ENCODE measurements at regions not wholly inside any gene's neighbourhood (a gene's known extent, or its start where the extent isn't known, plus 50 kb on each side); places are given as distances from the start of the nearest gene placed in this dataset.

DNA sequence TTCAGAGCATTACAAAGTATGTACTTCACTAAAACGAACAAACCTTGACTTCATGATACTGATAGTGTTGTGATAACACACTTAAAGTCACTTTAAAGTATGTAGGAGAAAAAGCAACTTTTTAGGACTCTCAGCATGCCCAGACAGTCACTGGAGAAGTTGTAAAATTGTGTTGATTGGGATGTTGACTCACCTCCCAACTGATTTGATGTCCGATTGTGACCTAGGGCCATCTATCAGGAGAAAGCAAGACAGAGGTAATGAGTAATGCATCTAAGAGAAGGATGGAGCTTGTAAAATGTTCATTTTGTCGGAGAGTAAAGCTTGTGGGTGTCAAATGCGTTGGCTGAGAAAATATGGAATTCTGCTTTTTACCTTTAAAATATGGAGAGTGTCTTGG lies 135.4 kb upstream of the SEMA3D start:
- Histone ChIP-seq H3K36me3 (ENCODE audit: low read depth) (no peaks in the 10 kb centered on the region), H3K9me3 (no peaks in the 10 kb centered on the region), H3K4me3 (no peak overlapping the region), H3K4me1 (ENCODE audit: low read depth) (no peaks in the 10 kb centered on the region)
- intact Hi-C loops (cut with DNase I, micrococcal nuclease): no loop called here
- DNase-seq (no peak), ATAC-seq (no peak)
- TF ChIP-seq, protein P1, sequence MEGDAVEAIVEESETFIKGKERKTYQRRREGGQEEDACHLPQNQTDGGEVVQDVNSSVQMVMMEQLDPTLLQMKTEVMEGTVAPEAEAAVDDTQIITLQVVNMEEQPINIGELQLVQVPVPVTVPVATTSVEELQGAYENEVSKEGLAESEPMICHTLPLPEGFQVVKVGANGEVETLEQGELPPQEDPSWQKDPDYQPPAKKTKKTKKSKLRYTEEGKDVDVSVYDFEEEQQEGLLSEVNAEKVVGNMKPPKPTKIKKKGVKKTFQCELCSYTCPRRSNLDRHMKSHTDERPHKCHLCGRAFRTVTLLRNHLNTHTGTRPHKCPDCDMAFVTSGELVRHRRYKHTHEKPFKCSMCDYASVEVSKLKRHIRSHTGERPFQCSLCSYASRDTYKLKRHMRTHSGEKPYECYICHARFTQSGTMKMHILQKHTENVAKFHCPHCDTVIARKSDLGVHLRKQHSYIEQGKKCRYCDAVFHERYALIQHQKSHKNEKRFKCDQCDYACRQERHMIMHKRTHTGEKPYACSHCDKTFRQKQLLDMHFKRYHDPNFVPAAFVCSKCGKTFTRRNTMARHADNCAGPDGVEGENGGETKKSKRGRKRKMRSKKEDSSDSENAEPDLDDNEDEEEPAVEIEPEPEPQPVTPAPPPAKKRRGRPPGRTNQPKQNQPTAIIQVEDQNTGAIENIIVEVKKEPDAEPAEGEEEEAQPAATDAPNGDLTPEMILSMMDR (IDR thresholded peaks at IDR 0.05): no peak

GRCh38 chr7:85320699-85321476 lies 134.0 kb upstream of the SEMA3D start:
- Histone ChIP-seq H3K36me3 (ENCODE audit: low read depth) (no peaks in the 10 kb centered on the region), H3K4me1 (ENCODE audit: low read depth) (no peaks in the 10 kb centered on the region), H3K9me3 (no peaks in the 10 kb centered on the region), H3K4me3 (no peak overlapping the region)
- no peak for ATAC-seq
- TF ChIP-seq, protein P1 (IDR thresholded peaks at IDR 0.05): no peak
- no peak for DNase-seq
- intact Hi-C loops (cut with DNase I, micrococcal nuclease): no loop called here

GRCh38 chr7:85316489-85316888 lies 129.6 kb upstream of the SEMA3D start:
- DNase-seq: no peak
- TF ChIP-seq, protein P1 (IDR thresholded peaks at IDR 0.05): no peak
- H3K9me3 ChIP-seq: no peaks in the 10 kb centered on the region
- ATAC-seq: no peak
- no peaks in the 10 kb centered on the region for H3K36me3 ChIP-seq (ENCODE audit: low read depth)
- intact Hi-C loops (cut with DNase I, micrococcal nuclease): no loop called here
- H3K4me3 ChIP-seq: no peak overlapping the region
- H3K4me1 ChIP-seq (ENCODE audit: low read depth): no peaks in the 10 kb centered on the region

GRCh38 chr7:85310301-85310700 lies 123.4 kb upstream of the SEMA3D start:
- ATAC-seq (no peak), DNase-seq (no peak)
- TF ChIP-seq, protein P1 (IDR thresholded peaks at IDR 0.05): no peak
- intact Hi-C loops (cut with DNase I, micrococcal nuclease): no loop called here
- no peak overlapping the region for H3K4me3 ChIP-seq
- no peaks in the 10 kb centered on the region for H3K36me3 ChIP-seq (ENCODE audit: low read depth)
- no peaks in the 10 kb centered on the region for H3K4me1 ChIP-seq (ENCODE audit: low read depth)
- no peaks in the 10 kb centered on the region for H3K9me3 ChIP-seq

DNA sequence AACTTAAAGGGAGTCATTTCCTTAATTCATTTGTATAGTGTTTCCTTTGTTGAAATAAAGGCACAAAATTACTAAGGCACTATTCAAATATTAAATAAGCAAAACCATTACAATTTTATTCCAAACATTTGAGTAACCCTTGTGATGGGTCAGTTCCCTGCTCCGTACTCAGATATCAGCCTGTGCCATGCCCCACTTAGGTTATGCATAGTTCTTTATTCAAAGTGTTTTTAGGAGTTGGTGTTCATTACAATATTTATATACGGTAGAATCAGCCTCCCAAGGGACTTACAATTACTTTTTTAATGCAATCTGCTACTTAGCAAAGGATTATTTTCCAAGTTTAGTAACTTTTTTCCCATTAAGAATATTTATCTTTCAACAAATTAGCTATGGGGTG lies 119.3 kb upstream of the SEMA3D start:
- ATAC-seq (no peak), DNase-seq (no peak)
- Histone ChIP-seq H3K4me3 (no peak overlapping the region), H3K4me1 (ENCODE audit: low read depth) (no peaks in the 10 kb centered on the region), H3K36me3 (ENCODE audit: low read depth) (no peaks in the 10 kb centered on the region), H3K9me3 (no peaks in the 10 kb centered on the region)
- intact Hi-C loops (cut with DNase I, micrococcal nuclease): no loop called here
- TF ChIP-seq, protein P1 (IDR thresholded peaks at IDR 0.05): no peak
